HG03442 (cell line): ENCODE measurements at regions not wholly inside any gene's neighbourhood (a gene's known extent, or its start where the extent isn't known, plus 50 kb on each side); places are given as distances from the start of the nearest gene placed in this dataset.

ENCODE experiments used
- ATAC-seq: cut with Tn5 transposase; IDR thresholded peaks from one replicate; pipeline ENCODE4 v1.9.1; 2021; ENCODE audit warnings: mild to moderate bottlenecking, moderate library complexity; ENCODE audit not compliant: unreplicated experiment

DNA sequence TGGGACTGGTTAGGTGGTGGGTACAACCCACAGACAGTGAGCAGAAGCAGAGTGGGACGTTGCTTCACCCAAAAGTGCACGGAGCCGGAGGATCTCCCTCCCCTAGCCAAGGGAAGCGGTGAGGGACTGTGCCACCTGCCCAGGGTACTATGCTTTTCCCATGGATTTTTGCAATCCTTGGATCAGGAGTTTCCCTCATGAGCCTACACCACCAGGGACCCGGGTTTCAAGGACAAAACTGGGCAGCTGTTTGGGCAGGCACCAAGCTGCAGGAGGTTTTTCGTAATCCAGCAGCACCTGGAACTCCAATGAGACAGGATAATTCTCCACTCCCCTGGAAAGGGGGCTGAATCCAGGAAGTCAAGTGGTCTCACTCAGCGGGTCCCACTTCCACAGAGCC is 209.1 kb upstream of the CXCL12 start:
- no peak for ATAC-seq

DNA sequence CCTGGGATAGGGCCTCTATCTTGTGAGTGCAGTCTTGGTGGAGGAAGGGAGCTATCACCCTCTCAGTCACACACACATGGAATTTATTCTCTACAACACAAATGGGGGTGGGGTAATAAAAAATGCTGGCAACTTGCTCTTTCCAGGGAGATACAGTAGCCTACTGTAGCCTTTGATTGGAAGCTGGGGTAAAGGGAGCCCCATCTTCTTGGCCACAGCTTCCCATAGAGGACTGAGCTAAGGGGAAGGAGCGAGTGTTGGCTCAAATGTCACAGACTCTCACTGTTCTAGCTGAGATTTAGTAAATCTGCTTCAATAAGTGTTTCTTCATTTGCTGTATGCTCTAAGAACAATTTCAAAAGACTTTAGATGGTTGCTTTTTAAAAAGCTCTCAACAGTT is 222.2 kb upstream of the CXCL12 start:
- no peak for ATAC-seq

DNA sequence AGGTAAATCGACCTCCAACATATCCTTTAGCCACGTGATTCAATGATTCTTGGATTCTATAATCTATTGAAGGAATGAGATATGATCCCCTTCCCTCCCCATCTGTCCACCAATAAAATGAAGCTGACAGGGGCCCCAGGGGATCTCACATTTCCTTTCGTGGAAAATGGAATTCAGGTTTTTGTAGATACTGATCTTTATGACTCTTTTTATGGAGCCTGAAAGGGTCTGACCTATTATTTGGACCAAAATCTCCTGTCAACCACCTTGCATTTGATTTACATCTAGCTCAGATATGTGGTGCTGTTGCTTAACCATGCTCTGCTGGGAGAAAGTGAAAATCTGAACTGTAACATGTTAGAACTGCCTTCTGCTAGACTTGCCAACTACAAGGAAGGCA is 234.0 kb upstream of the CXCL12 start:
- ATAC-seq = no peak

DNA sequence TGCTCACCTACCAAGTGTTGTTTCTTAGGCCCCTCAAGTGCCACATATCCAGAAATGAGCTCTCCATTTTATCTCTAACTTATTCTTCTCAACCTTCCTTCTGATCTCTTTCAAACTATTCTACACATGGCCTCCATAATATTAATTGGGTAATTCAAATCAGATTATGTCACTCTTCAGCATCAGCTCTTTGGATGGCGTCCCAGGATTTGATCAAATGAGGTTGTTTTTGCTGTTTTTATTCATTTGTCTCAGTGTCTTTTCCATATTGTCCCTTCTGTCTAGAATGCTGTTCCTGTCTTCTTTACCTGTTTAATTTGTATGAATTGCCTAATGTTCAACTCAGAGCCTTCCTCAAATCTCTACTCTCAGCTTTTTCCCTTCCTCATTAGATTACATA is 234.6 kb upstream of the CXCL12 start:
- ATAC-seq = no peak

DNA sequence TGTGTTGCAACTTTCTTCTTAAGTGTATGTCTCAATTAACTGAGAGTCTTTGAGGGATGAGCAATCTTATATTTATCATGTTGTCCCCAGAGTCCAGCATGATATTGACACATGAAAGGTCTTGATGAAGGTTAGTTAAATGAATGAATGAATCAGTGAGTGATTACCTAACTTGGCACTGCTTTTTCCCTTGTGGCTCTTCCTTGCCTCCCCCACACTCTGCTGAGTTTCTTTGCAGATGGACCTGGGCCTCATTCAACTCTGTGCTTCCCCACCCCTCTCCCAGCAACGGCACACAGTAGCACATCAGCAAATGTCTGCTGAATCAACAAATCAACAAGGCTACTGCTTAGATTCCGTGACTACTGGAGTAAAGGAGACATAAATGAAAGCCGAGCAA is 235.1 kb upstream of the CXCL12 start:
- ATAC-seq = no peak

DNA sequence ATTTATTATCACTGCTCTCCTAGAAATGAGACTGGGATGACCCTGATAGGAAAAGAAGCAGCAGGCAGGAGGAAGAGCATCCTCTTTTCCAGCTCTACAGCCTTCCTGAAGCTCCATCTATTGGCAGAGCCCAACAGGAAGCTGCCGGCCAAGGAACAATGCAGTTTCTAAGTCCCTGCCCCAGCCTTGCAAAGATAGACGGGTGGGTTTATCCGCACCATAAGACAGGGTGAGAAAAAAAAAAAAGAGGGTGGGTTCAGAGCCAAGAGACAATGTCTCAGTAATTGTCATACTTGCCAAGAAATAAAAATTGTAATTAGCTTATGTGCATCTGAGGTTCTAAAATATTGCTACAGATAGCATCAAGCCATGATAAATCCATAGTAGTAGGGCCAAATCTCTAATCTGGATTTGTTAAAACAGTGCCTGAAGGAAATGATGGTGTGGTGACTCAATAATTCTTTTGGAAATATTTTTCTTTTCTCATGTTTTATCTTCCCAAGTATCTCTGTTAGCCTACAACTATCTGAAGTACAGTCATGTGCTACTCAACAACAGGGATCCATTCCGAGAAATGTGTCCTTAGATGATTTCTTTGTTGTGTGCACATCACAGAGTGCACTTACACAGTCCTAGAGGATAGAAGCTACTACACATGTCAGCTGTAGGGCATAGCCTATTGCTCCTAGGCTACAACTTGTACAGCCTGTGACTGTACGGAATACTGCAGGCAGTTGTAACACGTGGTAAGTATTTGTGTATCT is 242.9 kb upstream of the CXCL12 start:
- no peak for ATAC-seq

DNA sequence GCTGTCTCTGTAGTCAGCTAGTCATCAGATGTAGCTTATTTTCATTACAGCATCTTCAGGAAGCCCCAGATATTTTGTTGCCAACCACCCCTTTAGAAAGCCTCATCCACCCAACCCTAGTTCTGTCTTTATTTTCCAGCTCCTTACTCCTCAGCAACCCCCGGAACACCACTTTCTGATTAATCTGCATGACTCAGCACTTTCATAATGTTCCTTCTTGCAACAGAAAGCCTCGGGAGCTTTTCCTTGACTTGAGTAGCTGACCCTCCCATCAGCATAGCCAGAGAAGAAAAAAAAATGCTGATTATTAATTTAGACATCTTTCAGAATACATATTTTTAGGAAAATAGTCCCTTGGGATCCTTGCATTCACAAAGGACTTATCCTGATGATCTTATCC is 244.0 kb upstream of the CXCL12 start:
- ATAC-seq = no peak

DNA sequence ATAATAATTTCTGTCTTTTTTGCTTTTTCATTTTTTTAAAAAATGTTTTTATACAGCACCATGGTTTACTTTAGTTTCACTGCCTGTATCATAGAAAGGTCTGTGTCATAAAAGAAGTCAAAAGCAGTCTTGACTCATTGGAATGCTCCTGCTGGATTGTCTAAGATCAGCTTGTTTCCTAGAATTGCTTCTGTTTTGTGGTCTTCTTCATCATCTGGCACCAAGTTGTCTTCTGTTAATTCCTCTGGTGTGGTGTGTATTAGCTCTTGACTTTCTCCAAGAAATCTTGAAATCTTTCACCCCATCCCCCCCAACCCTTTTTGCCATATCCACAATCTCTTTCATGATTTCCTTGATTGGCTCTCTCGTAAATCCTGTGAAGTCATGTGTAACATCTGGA is 250.3 kb upstream of the CXCL12 start:
- no peak for ATAC-seq

DNA sequence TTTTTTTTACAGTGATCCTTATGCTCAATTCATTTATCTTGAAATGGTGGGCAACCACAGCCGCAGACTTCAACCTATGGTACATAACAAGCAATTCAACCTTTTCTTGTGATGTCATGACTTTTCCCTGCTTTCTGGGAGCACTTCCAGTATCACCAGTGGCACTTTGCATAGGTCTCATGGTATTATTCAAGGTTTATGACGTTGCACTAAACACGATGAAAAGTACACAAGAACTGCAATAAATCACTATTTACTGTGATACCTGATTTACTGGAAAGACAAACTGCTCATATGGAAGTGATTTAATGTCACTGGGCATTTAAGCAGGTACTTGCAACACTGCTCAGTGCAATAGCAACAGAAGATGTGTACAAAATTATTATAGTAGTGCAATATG is 251.7 kb upstream of the CXCL12 start:
- ATAC-seq = no peak

DNA sequence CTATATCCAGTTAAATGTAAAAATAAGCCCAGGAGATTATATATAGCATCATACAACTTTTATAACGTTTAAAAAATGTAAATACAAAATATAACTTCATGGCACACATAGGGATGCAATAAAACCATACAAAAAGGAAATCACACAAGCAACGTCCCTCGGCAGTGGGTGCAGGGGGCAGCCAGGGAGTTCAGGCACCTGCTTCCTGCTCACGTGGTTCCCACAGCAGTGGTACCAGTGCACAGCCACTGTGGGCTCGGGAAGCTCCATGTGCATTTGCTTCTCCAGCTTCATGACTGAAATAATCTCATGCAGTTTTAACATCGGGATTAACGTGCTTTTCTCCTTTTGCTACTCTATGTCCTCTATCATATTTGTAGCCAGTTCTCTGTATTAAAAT is 255.5 kb upstream of the CXCL12 start:
- ATAC-seq = no peak

DNA sequence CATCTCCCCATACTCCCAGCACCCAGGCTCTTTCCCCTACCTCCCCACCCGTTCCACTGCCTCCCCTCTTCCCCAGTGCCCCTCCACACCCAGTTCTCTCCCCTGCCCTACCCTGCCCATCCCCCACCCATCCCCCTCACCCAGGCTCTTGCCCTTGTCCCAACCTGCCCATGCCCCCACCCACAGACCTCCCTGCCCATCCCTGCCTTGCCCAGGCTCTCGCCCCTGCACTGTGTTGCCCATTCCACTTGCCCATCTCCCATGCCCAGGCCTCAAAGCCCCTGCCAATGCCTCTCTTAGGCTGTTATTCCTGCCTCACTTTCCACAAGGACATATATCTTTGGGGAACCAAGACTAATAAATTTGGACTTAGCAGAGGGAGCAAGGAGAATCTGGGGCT is 262.6 kb upstream of the CXCL12 start:
- no peak for ATAC-seq

DNA sequence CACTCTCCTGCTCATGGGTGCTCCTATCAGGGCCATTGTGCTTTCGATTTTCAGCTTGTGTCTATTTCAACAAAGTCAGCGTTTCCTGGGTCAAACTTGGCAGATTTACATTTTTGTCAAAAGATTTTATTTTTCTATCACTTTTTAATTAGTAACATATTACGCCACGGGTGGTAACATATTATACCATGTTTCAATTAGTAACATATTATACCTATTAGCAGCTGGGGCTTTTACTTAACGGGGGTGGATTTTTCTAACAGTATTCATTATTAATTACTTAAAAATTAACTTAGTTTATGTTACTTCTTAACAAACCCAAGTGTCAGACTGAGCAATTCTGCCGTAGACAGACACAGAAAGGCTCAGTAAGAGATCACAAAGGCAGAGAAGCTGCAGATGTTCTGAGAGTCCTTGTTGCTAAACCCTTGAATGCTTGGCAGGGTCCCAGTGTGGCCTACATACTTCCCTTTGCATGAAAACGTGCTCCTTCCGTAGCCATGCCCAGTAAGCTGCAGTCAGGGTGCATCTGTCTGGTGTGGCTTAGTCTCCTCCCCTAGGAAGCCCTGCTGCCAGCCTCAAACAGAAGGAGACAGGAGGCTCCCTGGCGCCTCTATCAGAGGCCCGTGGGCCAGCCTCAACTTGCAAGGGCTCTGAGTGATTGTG is 263.1 kb upstream of the CXCL12 start:
- ATAC-seq = peak; percentile 52

DNA sequence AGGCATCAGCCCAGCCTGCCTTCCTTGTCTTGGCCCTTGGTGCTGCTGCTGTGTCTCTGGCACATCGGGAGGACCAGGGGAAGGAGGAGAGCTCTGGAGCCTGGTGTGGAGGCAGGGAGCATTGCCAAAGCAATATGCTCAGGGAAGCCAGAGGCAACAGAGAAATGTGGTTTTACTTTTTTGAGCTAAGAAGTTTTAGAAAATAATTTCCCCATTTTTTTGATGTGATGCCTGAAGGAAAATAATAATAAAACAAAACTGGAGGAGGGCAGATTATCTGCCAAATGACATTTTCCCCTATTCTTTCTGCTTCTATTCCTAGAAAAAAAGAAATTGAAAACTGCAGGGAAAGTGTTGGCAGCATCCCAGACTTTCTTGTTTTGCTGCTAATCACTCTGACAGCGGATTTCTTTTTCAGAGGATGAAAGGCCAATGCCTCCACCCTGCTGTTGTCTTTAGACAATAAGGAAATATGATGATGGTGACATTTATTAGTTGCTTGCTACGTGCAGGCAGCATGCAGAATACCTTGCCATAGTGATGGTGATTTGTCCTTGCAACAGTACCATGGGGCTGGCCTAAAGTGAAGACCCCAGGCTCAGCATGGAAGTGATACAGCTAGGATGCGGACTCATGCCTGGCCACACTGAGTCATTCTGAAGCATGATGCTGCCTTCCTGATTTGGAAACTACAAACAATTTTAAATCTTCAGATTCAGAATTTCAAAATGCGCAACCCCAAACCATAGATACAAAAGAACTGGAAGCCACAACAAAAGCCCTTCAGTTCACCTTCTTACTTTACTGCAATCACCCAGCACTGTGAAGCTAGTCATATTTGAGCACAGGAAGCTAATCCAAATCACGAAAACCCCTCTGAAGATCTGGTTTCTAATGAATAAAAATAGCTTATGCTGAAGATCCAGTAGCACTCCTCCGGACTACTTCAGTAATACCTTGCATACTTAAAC is 260.2 kb upstream of the TMEM72 start:
- no peak for ATAC-seq

DNA sequence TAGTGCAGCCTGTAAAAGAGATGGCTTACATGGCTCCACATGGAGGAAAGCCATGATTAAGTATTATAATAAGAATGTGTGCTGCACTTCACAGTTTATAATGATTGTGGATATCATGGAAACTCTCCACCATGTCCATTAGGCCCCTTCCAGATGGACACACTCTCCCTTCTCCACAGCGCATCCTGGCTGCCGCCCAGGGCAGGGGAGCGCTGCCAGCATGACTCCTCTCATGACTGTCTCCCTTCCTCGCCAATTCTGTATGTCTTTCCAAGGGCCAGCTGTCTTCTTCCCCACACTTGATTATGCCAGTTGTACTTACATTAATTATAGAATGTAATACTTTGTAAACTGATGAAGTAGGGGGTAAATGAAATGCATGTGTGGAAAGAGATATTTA is 259.3 kb upstream of the TMEM72 start:
- ATAC-seq = no peak

DNA sequence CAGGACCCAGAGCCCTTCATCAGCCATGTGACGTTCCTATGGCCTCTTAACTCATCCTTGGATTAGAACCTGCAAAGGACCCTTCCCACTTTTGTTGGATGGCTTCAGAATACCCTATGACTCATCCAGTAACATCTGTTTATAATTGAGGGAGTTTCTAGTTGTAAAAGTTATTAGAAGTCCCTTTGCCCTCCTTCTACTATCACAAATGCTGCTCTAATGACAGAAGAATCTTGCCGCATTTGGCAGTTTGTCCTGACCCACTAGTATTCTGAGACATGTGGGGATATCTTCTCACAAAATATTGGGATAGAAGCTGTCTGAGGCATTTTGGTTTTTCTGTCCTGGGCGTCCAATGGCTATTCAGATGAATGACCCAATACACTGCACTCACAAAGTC is 251.8 kb upstream of the TMEM72 start:
- ATAC-seq = no peak

DNA sequence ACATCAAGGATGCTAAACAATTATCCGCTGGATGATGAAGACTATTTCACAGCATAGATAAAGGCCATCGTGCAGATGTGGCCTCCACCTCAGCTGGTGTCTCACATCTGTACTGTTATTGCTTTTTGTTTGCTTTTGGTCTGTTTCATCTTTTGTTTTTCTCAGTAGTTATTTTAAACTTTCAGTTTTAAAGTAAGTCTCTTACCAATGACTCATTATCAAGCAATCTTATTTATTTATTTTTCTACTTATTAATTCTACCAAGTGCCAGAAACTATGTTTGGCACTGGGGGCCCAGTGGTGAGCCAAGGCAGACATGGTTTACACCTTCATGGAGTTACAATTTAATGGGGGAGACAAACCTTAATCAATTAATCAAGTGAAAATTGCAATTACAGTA is 250.9 kb upstream of the TMEM72 start:
- no peak for ATAC-seq

DNA sequence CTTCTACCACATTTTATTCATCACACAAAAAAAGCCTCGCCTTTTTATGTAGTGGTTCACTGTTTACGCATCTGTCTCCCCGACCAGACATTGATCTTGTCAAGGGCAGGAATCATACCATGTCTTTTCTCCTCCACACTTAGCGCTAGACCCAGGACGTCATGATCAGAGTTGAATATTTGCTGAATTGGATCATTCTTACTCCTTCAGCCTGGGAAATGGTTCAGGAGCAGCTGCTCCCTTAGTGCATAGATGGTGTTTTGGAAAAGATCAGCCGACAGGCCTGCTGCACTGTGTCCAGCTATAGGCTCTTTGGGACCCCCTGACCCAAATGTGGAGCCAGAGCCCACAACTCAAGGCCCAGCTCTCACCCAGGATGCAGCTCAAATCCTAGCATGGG is 249.1 kb upstream of the TMEM72 start:
- no peak for ATAC-seq

DNA sequence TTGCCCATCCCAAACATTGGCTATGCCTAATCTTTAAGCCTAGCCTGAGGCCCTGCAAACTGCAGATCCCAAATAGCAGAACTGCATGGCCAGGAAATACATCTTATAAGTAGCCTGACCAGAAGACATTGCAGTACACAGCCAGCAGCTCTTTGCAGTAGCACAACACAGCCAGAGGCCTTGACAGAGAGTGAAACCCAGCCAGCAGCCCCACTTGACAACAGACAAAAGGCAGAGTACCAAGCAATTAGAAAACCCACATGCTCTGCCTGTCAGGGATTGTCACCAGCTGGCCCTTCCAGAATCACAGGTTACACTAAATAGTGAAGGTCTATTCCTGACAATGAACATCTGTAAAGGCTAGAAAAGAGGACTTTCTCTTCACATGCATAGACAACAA is 242.8 kb upstream of the TMEM72 start:
- ATAC-seq = no peak

DNA sequence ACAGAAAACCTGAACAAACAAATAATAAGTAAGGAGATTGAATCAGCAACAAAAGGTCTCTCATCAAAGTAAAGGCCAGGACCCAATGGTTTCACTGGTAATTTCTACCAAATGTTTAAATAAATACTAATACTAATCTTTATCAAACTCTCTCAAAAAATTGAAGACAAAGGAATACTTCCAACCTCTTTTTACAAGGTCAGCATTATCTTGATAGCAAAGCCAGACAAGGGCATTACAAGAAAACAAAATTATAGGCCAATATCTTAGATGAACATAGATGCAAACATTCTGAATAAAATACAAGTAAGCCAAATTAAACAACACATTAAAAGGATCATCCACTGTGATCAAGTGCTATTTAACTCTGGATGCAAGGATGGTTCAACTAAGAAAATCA is 239.8 kb upstream of the TMEM72 start:
- ATAC-seq = no peak

DNA sequence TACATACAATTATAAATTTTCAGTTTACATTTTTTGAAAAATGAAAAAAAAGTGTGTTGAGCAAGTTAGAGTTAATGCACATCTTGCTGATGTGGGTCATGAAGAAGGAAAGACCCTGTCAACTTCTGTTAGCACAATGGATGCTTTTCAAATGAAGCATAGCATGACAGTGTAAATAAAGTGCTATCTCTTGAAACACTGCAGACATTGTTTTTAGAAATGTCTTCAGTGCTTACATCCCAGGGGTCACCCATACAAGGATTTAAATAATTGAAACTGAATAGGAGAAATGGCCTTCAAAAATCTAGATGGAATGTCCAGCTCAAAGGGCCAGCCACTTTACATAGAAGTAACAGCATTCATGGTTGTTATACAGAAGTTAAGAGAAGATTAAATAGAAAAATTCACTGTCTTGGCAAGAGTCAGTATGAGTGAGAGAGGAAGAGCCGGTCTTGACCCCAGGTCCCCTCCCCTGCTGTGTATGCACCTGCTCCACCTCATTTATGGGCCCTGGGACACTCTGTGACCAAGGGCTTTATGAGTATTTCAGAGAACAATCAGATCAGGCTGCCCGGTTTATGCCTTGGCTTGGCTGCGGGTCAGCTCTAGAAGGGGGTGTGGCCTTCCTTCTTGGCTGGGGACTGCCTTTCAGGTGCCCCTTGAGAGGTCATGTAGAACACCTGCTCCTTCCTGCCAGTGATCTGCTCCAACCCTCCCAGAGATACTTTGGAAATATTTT is 237.7 kb upstream of the TMEM72 start:
- no peak for ATAC-seq
